HUES6 (cell line): ENCODE measurements at regions not wholly inside any gene's neighbourhood (a gene's known extent, or its start where the extent isn't known, plus 50 kb on each side); places are given as distances from the start of the nearest gene placed in this dataset.

Experiments
- H3K27ac ChIP-seq: 2 replicates; pipeline ENCODE4 v1.7.0; 2013; ENCODE audit warnings: low read depth, mild to moderate bottlenecking, low read length, inconsistent platforms
- H3K27me3 ChIP-seq: 2 replicates; pipeline ENCODE4 v1.6.1; 2013; ENCODE audit warnings: low read length; ENCODE audit not compliant: control insufficient read depth, insufficient read depth
- H3K36me3 ChIP-seq: 2 replicates; pipeline ENCODE4 v1.6.1; 2013; ENCODE audit warnings: low read length; ENCODE audit not compliant: control insufficient read depth, insufficient read depth
- H3K4me1 ChIP-seq: 2 replicates; pipeline ENCODE4 v1.6.1; 2013; ENCODE audit warnings: low read length; ENCODE audit not compliant: control insufficient read depth, insufficient read depth
- H3K4me3 ChIP-seq: 2 replicates; pipeline ENCODE4 v1.5.1; 2013; ENCODE audit warnings: low read depth, low read length
- H3K9ac ChIP-seq: one replicate; pipeline ENCODE4 v1.6.1; 2013; ENCODE audit warnings: mild to moderate bottlenecking, low read length
- H3K9me3 ChIP-seq: 2 replicates; pipeline ENCODE4 v1.6.1; 2013; ENCODE audit warnings: low read depth, low read length; ENCODE audit not compliant: control insufficient read depth, insufficient read depth

GRCh38 chr9:28092981-28093936 is 520.0 kb upstream of the C9orf72 start:
- no peaks in the 10 kb centered on the region for H3K36me3 ChIP-seq
- no peaks in the 10 kb centered on the region for H3K4me1 ChIP-seq
- no peak overlapping the region for H3K4me3 ChIP-seq
- H3K9ac ChIP-seq: no peak overlapping the region
- no peak overlapping the region for H3K27ac ChIP-seq
- no peaks in the 10 kb centered on the region for H3K27me3 ChIP-seq
- peaks cover 3% of the 10 kb centered on the region; the same call in 1 of the 2 replicates for H3K9me3 ChIP-seq

GRCh38 chr9:28101509-28101908 is 528.2 kb upstream of the C9orf72 start:
- Histone ChIP-seq H3K9me3 (no peaks in the 10 kb centered on the region), H3K36me3 (no peaks in the 10 kb centered on the region), H3K27me3 (no peaks in the 10 kb centered on the region), H3K27ac (no peak overlapping the region), H3K4me3 (no peak overlapping the region), H3K9ac (no peak overlapping the region), H3K4me1 (no peaks in the 10 kb centered on the region)

GRCh38 chr9:28105001-28105400 is 531.7 kb upstream of the C9orf72 start:
- no peaks in the 10 kb centered on the region for H3K27me3 ChIP-seq
- no peaks in the 10 kb centered on the region for H3K9me3 ChIP-seq
- no peaks in the 10 kb centered on the region for H3K36me3 ChIP-seq
- H3K4me1 ChIP-seq: no peaks in the 10 kb centered on the region
- no peak overlapping the region for H3K9ac ChIP-seq
- no peak overlapping the region for H3K27ac ChIP-seq
- H3K4me3 ChIP-seq: no peak overlapping the region

- Histone ChIP-seq H3K9me3 (no peaks in the 10 kb centered on the region), H3K36me3 (no peaks in the 10 kb centered on the region), H3K4me3 (no peak overlapping the region), H3K27ac (no peak overlapping the region), H3K9ac (no peak overlapping the region), H3K4me1 (0 out of 2 replicates have a peak, but pooled peaks cover 4% of the 10 kb centered on the region), H3K27me3 (no peaks in the 10 kb centered on the region)
Observed at GRCh38 chr9:28120184-28120583, 546.9 kb upstream of the C9orf72 start.

GRCh38 chr9:28120626-28121025 is 547.3 kb upstream of the C9orf72 start:
- no peak overlapping the region for H3K9ac ChIP-seq
- no peaks in the 10 kb centered on the region for H3K9me3 ChIP-seq
- 0 out of 2 replicates have a peak, but pooled peaks cover 4% of the 10 kb centered on the region for H3K4me1 ChIP-seq
- no peak overlapping the region; the same call in 1 of the 2 replicates for H3K27ac ChIP-seq
- no peak overlapping the region for H3K4me3 ChIP-seq
- H3K27me3 ChIP-seq: no peaks in the 10 kb centered on the region
- H3K36me3 ChIP-seq: no peaks in the 10 kb centered on the region

GRCh38 chr9:28121366-28121765 is 548.1 kb upstream of the C9orf72 start:
- Histone ChIP-seq H3K4me1 (0 out of 2 replicates have a peak, but pooled peaks cover 4% of the 10 kb centered on the region), H3K27ac (no peak overlapping the region), H3K27me3 (no peaks in the 10 kb centered on the region), H3K9ac (no peak overlapping the region), H3K4me3 (no peak overlapping the region), H3K9me3 (no peaks in the 10 kb centered on the region), H3K36me3 (no peaks in the 10 kb centered on the region)

GRCh38 chr9:28124917-28125316 is 551.6 kb upstream of the C9orf72 start:
- Histone ChIP-seq H3K36me3 (no peaks in the 10 kb centered on the region), H3K9me3 (no peaks in the 10 kb centered on the region), H3K27me3 (no peaks in the 10 kb centered on the region), H3K4me1 (no peaks in the 10 kb centered on the region), H3K4me3 (no peak overlapping the region), H3K9ac (no peak overlapping the region), H3K27ac (no peak overlapping the region)

- Histone ChIP-seq H3K9ac (no peak overlapping the region), H3K27ac (no peak overlapping the region), H3K27me3 (no peaks in the 10 kb centered on the region), H3K9me3 (no peaks in the 10 kb centered on the region), H3K4me3 (no peak overlapping the region), H3K4me1 (no peaks in the 10 kb centered on the region), H3K36me3 (no peaks in the 10 kb centered on the region)
Observed at GRCh38 chr9:28127101-28127500, 553.8 kb upstream of the C9orf72 start.

GRCh38 chr9:28134446-28134976 is 561.2 kb upstream of the C9orf72 start:
- H3K9ac ChIP-seq: no peak overlapping the region
- peaks cover 21% of the 10 kb centered on the region for H3K4me1 ChIP-seq
- no peak overlapping the region for H3K4me3 ChIP-seq
- H3K27ac ChIP-seq: no peak overlapping the region
- H3K36me3 ChIP-seq: no peaks in the 10 kb centered on the region
- H3K9me3 ChIP-seq: no peaks in the 10 kb centered on the region
- H3K27me3 ChIP-seq: no peaks in the 10 kb centered on the region

GRCh38 chr9:28135549-28135948 is 562.3 kb upstream of the C9orf72 start:
- no peak overlapping the region for H3K9ac ChIP-seq
- H3K27me3 ChIP-seq: no peaks in the 10 kb centered on the region
- H3K4me3 ChIP-seq: no peak overlapping the region
- no peak overlapping the region for H3K27ac ChIP-seq
- H3K9me3 ChIP-seq: no peaks in the 10 kb centered on the region
- peaks cover 21% of the 10 kb centered on the region for H3K4me1 ChIP-seq
- no peaks in the 10 kb centered on the region for H3K36me3 ChIP-seq

GRCh38 chr9:28136113-28136512 is 562.8 kb upstream of the C9orf72 start:
- H3K9me3 ChIP-seq: no peaks in the 10 kb centered on the region
- H3K27me3 ChIP-seq: no peaks in the 10 kb centered on the region
- H3K4me3 ChIP-seq: no peak overlapping the region
- no peak overlapping the region for H3K27ac ChIP-seq
- peaks cover 21% of the 10 kb centered on the region for H3K4me1 ChIP-seq
- H3K9ac ChIP-seq: no peak overlapping the region
- H3K36me3 ChIP-seq: no peaks in the 10 kb centered on the region
